ENCODE measurements at regions not wholly inside any gene's neighbourhood (a gene's known extent, or its start where the extent isn't known, plus 50 kb on each side); places are given as distances from the start of the nearest gene placed in this dataset.

- Histone ChIP-seq H3K4me2 (ENCODE audit: low read length) (no peak overlapping the region), H2AFZ (ENCODE audit: low read depth, low read length, poor library complexity, severe bottlenecking) (no peak overlapping the region), H3K9ac (ENCODE audit: low read length) (no peak overlapping the region), H3K9me3 (ENCODE audit: control insufficient read depth in 1 of 2, insufficient read depth in 1 of 2, low read depth in 1 of 2, low read length in 2 of 2) (no peaks in the 10 kb centered on the region), H3K36me3 (ENCODE audit: control insufficient read depth in 1 of 2, insufficient read depth in 2 of 2, low read length in 2 of 2) (no peaks in the 10 kb centered on the region), H3K9me2 (ENCODE audit: insufficient read depth) (no peaks in the 10 kb centered on the region), H3K79me2 (ENCODE audit: insufficient read depth, low read length) (no peaks in the 10 kb centered on the region), H3K27ac (ENCODE audit: low read depth, low read length) (no peak overlapping the region), H3K27me3 (ENCODE audit: insufficient read depth, low read length) (no peaks in the 10 kb centered on the region), H4K20me1 (ENCODE audit: insufficient read depth) (no peaks in the 10 kb centered on the region), H3K4me3 (replicated peaks in 1 of 2; ENCODE audit: low read depth in 1 of 2, low read length in 2 of 2) (no peak overlapping the region), H3K4me1 (ENCODE audit: control insufficient read depth in 1 of 2, insufficient read depth in 2 of 2, low read length in 2 of 2) (peaks cover 32 to 60% of the 10 kb centered on the region in 2 experiments)
- no TSS peak for BruUV-seq (replicated peaks)
- POLR2A ChIA-PET, result interaction anchor here (1.0 to 1.3 kb wide), 2 partner anchors 9 to 20 kb away, joined by 3 to 7 read pairs; no protein-coding TSS in a partner anchor
- TF ChIP-seq CEBPB (IDR thresholded peaks at IDR 0.05; ENCODE audit: low read depth) (no peak), EZH2 (IDR thresholded peaks at IDR 0.05) (no peak), EGR1 (IDR thresholded peaks at IDR 0.05; ENCODE audit: low read depth) (no peak), SIN3A (IDR thresholded peaks at IDR 0.05; ENCODE audit: low read depth) (no peak), ZFX (IDR thresholded peaks at IDR 0.05) (no peak), RAD21 (IDR thresholded peaks at IDR 0.05; ENCODE audit: low read depth) (no peak), ZNF274 (IDR thresholded peaks at IDR 0.05; ENCODE audit: low read depth, low read length) (no peak), ZBTB33 (IDR thresholded peaks at IDR 0.05; ENCODE audit: extremely low read depth, insufficient replicate concordance, low read length) (no peak), SP1 (IDR thresholded peaks at IDR 0.05; ENCODE audit: low read depth) (no peak), JUND (IDR thresholded peaks at IDR 0.05) (no peak), ATF3 (IDR thresholded peaks at IDR 0.05) (no peak), CTCF (IDR thresholded peaks at IDR 0.05 in 2 of 3, conservative IDR thresholded peaks at IDR 0.05 in 1 of 3; ENCODE audit: borderline replicate concordance in 1 of 3, insufficient read depth in 1 of 3, low read depth in 2 of 3, low read length in 2 of 3) (no peak), POLR2AphosphoS5 (IDR thresholded peaks at IDR 0.05; ENCODE audit: low read depth, low read length) (no peak), CBX3 (IDR thresholded peaks at IDR 0.05; ENCODE audit: low read depth) (no peak)
- intact Hi-C loops (cut with micrococcal nuclease), result no loop called here
- ATAC-seq (no peak), DNase-seq (ENCODE audit: low read depth, low spot score) (no peak)
- RAD21 ChIA-PET (ENCODE audit: low non-redundant PET in 1 of 2, low total read pairs in 2 of 2, uncharacterized antibody in 2 of 2, unreplicated experiment in 2 of 2), result no interaction called here
- CTCF ChIA-PET, result no interaction called here
Measured at GRCh38 chr18:70413455-70413854, 124.6 kb downstream of the SOCS6 start.

All from HCT116 (cell line).